SK-MEL-5 (cell line): ENCODE measurements at regions not wholly inside any gene's neighbourhood (a gene's known extent, or its start where the extent isn't known, plus 50 kb on each side); places are given as distances from the start of the nearest gene placed in this dataset.
A peak's percentile ranks its signal among the peaks of the same experiment; 100 is the strongest.

Experiments
- DNase-seq: peaks from one replicate; pipeline ENCODE4 v3.0.0-alpha.2; 2016; ENCODE audit warnings: low read depth, low spot score
- in situ Hi-C: cut with HindIII; loops from 2 replicates; pipeline ENCODE4 v1.10.0; 2016; ENCODE audit warnings: low sequenced_read_pairs, high pct_unique_total_duplicates, low pct_unique_long_range_greater_than_20kb

DNA sequence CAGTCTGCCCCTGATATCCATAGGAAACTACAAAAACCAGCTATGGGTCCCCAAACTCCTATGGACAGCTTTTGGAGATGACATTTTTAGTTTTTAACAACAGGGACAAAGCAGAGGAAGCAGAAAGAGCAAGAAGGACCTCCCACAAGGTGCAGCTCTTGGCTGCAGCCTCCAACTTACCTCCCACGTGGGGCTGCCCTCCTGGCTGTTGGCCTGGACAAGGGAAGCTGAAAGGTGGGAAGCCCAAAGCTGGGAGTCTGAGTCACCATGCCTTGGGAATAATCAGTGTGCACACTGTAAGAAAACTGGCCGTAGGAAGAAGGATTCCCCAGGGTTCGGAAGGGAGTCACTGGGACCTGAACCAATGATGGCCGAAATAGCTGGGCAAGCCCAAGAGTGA lies 51.8 kb upstream of the PAX1 start:
- DNase-seq, result no peak
- in situ Hi-C loops, result no loop called here

DNA sequence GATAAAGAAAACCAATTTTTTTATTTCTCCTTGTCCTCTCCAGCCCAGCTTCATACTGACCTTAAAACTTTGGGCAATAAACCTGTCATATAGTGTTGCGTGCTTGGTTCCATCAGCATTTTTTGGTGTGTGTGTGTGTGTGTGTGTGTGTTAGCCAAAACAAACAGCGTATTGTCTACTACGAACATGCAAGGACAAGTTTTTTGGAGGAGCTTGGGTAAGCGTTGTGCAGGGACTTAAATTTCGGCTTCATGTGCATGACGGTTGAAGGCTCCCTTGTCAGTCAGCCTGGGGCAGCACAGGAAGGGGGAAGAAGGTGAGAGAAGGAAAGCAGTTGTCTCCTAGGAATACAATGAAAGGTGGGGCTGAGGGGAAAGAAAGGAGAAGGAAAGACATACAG lies 62.0 kb upstream of the PAX1 start:
- peak; percentile 5 for DNase-seq
- in situ Hi-C loops, result no loop called here

DNA sequence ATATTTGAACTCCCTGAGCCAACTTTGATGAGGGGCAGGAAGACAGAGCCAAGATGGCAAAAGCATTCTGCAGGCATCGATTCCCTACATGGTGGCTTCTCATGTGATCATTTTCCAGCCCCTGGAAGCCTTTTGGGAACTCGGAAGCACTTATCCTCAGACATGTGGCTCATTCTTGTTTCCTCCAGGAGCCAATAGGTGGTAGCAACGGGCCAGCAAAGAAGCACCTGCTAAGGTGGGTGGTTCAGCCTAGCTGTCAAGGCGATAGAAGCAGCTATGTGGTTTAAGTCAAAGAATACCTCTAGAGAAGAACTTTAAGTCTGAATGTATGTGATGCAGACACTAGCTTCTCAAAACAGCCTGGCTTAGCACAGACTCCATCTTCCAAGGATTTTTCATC lies 64.9 kb upstream of the PAX1 start:
- in situ Hi-C loops, result no loop called here

DNA sequence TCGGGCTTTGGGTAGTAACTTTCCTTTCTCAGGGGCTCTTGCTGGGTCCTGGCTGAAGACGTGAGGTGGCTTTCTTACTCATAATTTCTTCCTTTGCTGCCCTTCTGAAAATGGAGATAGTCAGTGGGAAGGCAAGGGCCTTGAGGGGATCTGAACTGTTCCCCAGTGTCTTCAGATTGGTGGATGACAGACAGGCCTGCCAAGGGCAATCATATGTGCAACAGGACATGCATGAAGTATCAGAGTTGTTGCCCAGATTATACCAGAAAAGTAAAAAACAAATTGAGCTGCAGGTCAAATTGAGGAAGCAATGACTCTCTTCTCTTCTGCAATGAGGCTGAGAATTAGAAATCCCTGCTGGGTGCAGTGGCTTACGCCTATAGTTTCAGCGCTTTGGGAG lies 71.6 kb upstream of the PAX1 start:
- no peak for DNase-seq
- in situ Hi-C loops, result no loop called here

More for the DNA sequence above, 64.9 kb upstream of the PAX1 start:
- peak; percentile 55 for DNase-seq

DNA sequence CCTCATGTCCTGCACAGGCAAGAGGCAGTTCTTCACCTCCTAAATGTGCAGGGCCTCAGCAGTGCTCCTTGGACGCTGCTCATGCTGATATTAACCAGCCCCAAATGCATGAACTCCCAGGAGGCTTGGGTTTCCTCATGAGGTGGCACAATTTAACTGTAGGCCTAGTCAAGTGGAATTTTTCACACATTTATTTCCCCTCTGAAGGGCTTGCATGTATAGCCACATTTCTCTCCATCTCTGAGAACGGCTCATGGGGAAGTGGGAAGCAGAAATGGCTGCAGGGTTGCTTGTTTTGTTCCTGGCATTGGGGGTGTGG lies 72.8 kb upstream of the PAX1 start:
- DNase-seq, result no peak
- in situ Hi-C loops, result no loop called here

DNA sequence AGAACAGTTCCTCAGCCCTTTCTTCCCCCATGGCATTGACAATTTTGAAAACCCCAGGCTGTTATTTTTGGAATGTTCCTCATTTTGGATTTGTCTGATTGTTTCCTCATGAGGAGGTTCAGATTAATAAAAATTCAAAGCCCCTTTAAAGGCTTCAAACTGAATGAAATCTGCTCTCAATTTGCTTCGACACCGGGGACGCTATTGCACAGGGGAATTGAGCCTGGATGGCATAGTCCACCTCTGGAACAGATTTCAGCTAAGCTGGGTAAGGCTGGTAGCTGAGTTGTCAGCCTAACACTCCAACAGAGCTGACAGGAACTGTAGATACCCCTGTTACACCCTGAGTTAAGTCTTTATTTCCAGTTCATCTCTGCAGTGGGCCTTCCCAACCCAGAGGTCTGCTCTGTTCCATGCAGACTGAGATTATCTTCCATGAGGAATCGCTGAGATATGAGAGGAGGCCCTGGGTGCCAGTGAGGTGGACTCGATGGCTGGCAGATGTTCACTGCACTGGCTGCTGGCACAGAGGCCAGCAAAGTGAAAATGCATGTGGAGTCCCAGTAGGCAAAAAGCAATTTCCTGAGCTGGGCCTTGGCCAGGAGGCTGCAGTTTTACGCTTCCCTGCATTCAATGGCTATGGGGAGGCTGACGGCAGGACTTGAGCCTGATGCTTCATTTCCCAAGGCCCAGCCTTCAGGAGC lies 73.3 kb upstream of the PAX1 start:
- no peak for DNase-seq
- in situ Hi-C loops, result no loop called here

DNA sequence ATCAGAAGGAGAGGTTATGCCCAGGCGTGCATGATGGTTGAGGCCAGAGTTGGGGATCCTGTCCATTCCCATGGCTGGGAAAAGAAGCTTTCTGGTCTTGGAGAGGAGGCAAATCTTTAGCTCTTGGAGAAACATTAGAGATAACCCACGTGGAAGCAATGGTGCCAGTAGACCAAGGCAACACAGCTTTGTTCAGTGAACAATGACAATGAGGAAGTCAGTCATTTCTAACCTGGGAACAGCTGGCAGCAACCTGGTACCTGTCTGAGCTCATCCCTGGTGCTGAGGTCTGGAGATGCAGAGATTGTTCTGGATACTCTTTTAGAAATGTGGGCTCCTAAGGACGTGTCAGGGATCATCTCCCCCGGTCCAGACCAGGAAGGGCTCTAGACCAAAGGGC lies 76.7 kb upstream of the PAX1 start:
- DNase-seq, result no peak
- in situ Hi-C loops, result no loop called here

DNA sequence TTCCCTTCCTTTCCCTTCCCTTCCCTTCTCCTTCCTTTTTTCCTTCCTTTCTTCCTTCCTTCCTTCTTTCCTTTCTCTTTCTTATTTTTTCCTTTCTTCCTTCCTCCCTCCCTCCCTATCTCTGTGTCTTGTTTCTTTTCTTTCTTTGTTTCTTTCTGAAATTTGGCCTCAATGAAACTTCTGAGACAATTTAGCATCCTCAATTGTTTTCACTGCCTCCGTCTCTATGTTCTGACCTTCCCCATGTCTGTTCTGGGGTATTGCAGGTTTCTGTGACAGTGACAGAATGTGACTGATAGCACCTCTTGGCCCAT lies 81.7 kb upstream of the PAX1 start:
- in situ Hi-C loops, result no loop called here
- DNase-seq, result no peak

DNA sequence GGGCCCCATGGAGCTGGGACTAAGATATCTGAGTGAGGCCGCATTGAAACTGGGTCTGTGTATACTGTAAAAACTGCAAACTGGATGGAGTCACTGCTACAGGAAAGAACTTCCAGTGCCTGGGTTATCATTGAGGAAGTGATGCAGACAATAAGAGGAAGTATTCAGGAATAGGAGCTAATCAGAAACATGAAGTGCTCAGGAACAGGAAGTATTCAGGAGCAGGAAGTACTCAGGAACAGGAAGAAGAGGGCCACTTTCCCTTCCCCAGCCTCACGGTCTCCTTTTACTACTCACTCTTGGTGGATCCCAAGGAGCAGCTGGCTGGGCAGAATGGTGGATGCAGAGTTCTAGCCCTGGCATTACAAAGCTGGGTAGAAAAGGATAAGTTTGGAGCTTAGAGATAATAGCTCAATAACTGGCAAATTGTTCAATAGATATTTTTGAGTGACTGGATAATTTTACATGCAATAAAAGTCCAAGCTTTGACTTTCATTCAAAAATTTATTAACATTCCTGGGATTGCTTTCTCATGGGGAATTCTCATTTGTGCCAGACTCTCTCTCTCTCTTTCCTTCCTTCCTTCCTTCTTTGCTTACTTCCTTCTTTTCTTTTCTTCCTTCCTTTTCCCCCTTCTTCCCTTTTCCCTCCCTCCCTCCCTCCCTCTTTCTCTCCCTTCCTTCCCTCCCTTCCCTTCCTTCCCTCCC lies 82.2 kb upstream of the PAX1 start:
- DNase-seq, result no peak
- in situ Hi-C loops, result no loop called here

DNA sequence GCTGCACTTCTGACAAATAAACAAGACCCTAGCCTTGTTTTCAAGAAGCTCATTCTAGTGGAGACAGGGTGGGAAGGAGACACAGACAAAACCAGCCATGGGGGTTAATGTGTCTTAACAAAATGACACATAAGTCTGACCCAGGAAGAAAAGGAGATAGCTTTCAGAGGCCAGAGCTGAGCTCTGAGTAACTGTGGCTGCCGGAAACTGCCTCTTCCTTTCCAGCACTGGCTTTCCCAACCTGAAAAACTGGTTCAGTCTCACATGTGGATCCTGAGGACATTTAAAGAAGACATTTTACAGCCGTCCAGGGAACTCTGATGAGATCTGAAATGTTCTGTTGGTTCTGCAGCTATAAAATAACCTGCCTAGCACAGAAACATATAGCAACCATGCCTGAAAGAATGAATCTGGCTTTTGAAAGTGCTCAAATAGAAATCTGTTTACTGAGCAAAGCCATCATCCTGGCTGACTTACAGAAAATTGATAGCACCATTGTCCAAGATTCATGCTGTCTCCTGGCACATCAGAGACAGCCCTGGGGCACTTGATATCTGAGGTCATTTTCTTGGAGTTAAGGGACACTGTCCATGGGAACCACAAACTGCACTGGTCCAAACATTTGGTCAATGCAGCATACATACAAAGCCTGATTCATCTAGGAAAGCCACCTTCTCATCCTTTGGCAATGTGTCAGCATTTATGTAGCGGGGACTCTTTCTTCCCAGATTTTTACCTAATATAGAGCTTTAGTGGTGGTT lies 83.2 kb upstream of the PAX1 start:
- DNase-seq, result no peak
- in situ Hi-C loops, result no loop called here

DNA sequence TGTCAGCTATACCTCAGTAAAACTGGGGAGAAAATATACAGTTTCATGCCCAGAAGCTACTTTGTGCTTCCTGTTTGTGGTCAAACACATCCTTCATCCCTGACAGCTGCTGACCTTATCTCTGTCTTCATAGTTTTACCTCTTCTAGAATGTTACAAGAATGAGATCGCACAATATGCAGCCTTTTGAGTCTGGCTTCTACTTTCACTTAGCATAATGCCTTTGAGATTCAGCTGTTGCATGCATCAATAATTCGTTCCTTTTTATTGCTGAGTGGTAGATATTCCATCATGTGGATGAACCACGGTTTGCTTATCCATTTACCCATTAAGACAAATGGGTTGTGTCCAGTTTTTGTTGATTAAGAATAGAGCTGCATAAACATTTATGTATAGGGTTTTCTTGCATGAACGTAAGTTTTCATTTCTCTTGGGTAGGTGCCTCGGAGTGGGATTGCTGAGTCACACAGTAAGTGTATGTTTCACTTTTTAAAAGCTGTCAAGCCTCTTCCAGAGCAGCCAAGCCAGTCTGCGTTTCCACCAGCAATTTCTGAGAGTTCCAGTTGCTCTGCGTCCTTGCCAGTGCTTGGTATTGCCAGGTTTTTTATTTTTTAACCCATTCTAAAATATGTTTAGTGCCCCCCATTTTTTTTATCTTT lies 86.6 kb upstream of the PAX1 start:
- in situ Hi-C loops, result no loop called here
- no peak for DNase-seq

DNA sequence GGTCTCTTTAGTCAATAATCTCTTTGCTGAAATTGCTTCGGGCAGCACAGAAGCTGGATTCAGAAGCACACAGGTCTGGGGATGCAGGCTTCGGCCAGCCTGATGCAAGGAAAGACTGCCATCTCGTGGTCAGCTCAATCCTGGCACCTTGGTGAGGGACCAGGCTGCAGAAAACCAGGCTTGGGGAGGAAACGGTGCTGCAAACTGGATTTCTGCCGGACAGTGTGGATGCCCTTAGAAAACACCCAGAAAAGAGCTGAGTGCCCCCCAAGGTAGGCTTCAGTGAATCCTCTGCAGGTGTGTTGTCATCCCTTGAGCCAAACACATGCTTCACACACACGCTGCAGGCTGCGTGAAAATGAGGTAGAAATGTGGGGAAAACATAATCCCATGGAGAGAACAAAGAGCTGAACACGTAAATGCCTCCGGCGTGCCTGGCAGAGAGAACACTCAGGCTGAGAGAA lies 89.8 kb upstream of the PAX1 start:
- in situ Hi-C loops, result no loop called here
- DNase-seq, result peak; percentile 83

DNA sequence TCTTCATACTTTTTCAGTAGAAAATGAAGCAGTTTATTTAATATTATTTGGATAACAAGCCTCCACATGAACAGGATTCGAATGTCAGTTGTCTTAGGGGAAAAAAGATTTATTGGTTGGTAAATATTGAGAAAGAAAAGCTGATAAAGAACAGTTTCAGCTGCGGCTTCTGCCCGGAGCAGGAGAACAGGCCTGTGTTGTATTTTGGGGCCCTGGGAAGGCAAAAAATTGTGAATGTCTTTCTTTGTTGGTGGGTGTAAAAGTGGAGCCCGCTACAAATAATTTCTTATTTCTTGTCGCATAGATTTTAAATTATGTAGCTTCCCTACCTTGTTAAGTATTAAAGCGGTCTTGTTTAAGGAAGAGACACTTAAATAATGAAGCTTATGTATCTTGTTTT lies 90.5 kb upstream of the PAX1 start:
- peak; percentile 10 for DNase-seq
- in situ Hi-C loops, result no loop called here

DNA sequence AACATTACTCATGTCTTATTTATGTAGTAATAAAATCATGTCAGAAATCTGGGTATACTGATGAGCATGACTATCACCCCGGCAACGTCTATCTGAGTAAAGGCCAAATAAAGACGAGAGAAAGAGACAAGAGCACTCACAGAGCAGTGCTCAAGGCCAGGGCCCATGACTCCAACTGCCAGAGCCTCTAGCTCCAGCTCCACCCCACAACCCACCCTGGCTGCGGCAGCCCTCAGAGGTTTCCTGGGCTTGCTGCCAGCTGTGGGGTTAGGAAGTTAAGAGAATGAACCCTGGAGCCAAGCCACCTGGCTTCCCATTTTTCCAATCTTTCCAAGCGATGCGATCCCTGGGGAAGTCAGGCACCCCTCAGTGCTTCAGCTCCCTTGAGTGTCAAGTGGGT lies 92.0 kb upstream of the PAX1 start:
- in situ Hi-C loops, result no loop called here
- DNase-seq, result no peak

DNA sequence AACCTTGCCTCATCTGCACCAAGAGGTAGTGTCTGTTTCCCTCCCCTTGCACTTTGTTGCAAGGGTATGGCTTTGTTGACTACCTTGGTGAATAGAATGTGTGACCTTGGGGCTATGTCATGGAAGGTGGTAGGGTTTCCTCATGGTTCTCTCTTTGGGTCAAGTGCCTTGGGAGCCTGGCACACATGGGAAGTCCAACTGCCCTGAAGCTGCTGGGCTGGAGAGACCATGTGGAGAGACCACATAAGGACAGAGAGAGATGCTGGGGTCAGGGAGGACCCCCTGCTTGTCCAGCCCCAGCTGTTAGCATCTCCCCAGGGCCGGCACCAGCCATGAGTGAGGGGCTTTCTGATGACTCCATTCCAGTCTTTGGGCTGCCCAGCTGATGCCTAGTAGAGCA lies 95.5 kb upstream of the PAX1 start:
- no peak for DNase-seq
- in situ Hi-C loops, result no loop called here

DNA sequence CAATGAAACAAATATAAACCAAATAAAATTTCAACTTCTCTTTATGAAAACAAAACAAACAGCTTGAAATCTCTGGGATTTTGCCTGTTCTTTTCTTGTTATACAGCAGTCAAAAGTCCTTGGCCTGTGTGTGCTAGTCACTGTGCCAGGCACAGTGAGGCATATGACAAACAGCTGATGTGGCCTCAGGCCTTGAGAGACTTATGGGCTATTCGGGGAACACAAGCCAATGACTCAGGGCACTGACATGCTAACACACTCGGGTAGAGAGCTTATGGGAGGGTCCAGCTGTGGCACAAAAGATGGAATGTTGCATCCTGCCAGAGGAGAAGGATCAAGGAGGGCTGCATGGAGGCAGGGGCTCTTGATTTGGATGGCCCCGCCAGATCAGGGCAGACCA lies 95.4 kb upstream of the NKX2-2 start:
- in situ Hi-C loops, result no loop called here
- peak; percentile 78 for DNase-seq

DNA sequence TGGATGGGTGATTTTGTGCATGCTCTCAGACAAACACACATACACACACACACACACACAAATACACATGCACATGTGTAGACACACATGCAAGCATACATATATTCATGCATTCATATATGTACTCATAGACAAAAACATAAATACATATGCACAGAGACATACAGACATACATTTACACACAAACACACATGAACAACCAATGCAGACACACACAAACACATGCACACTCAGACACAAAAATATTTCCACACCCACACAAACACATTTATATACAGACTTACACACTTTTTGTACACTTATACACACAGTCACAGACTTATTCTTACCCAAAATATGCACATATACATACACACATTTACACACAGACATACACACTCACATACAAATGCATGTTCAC lies 94.9 kb upstream of the NKX2-2 start:
- in situ Hi-C loops, result no loop called here
- DNase-seq, result no peak

DNA sequence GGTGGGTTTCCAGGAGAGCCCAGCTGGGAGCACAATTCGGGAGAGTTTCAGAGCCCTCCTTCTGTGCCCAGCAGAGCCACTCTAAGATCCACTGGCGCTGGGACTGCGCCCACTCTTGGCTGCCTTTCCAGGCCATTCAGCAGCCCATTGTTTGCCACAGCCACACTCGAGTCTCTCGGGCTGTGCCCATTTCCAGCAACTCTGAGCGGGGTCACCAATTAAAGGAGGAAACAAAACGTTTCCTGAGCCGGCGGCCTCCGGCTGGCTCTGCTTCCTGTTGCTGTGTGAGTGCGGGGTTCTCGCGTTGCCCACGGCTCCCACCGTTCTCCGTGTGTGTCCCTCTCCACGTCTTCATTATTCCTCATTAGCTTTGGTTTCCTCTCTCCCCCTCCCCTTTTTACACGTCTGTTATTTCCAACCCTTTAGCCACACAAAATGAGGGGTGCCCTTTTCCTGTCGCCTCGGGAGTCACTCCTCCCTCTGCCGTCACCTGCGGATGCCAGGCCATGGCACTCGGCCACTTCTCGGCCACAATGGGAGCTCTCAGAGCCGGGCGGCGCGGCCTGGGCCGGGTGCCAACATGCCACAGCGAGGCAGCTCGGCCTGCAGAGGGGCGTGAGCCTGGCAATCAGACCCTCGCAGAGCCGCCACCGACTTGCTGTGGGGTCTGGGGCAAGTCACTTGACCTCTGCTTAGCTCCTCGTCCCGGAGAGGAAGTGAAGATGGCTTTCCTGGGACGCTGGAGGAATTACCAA lies 94.3 kb upstream of the NKX2-2 start:
- in situ Hi-C loops, result no loop called here
- peak; percentile 15 for DNase-seq
